ENCODE measurements at regions not wholly inside any gene's neighbourhood (a gene's known extent, or its start where the extent isn't known, plus 50 kb on each side); places are given as distances from the start of the nearest gene placed in this dataset.

DNA sequence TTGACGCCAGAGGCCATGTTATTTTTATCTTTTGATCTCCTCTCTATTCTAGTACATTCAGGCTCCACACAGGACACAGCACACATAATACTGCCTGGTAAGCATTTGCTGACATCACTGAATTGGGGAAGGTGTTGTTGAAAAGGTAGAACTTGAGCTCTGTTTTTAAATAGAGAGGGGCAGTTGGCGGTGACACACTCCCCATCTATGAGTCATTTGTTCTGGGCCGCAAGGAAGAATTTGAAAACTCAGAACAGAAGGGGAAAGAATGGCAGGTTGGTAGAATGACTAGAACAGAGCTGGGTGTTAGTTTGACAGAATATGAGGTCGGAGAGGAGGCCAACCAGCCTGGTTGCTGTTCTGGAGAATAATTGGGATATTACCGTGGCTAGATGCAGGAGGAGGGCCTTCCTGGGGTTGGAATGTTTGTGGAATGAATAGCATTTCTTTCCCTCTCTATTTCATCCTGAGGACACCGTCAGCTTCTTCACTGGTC, 52.1 kb upstream of the ERRFI1 start:
- no peak overlapping the region for H3K27ac Mint-ChIP-seq
- no peak for DNase-seq
- no peaks in the 10 kb centered on the region for H3K9me3 Mint-ChIP-seq
- peaks cover 6% of the 10 kb centered on the region for H3K27me3 Mint-ChIP-seq
- peaks cover 4% of the 10 kb centered on the region for H3K4me1 Mint-ChIP-seq
- POLR2A ChIA-PET: interaction anchor here (1.0 kb wide), 1 partner anchor 19 kb away, joined by 3 read pairs; no protein-coding TSS in a partner anchor
- CTCF ChIA-PET: no interaction called here
- no peak overlapping the region for H3K4me3 Mint-ChIP-seq
- no peaks in the 10 kb centered on the region for H3K36me3 Mint-ChIP-seq (ENCODE audit: low read depth)

DNA sequence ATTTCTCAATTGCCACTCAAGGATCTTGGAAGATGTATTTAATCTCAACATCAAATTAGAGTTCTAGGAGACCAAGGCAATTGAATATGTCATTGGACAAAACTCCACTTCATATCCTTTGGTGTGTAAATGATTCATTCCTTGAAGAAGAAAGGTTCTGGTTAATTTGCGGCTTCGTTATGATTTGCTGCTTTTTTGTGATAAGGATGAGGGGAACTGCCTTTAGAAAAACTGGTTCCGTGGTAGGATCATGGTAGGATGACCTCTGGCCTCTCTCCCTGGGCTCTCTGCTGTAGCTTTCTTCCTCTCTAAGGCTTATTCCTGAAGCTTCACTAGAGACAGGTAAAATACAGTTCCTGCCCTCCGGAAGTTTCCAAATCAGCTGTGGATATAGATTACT, 51.5 kb upstream of the ERRFI1 start:
- CTCF ChIA-PET: interaction anchor here (0.9 kb wide), 1 partner anchor 63 kb away, joined by 3 read pairs; no protein-coding TSS in a partner anchor
- POLR2A ChIA-PET: interaction anchor here (1.0 kb wide), 1 partner anchor 20 kb away, joined by 3 read pairs; no protein-coding TSS in a partner anchor

DNA sequence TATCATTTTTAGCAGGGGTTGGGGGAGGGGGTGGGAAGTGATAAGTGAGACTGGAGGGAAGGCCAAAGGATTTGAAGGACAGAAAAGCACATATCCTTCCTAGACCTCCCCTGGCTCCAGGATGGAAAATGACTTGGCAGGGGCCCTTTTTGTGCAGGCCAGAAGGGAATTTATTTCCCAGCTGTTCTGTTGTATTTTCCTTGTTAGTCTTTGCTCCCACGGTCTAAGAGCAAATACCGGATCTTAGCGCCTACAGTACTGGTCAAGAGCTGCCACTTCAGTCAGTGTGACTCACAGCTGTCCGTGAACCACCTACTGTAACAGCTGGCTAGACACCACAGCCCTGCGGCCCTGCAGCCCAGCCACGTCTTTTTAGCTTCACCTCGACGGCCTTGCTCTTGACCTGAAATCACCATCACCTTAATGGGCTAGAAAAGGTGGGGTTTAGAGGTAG, 51.0 kb upstream of the ERRFI1 start:
- no peak for DNase-seq
- peaks cover 6% of the 10 kb centered on the region for H3K27me3 Mint-ChIP-seq
- H3K9me3 Mint-ChIP-seq: no peaks in the 10 kb centered on the region
- ChIA-PET POLR2A (interaction anchor here (1.0 kb wide), 1 partner anchor 20 kb away, joined by 3 read pairs; no protein-coding TSS in a partner anchor), CTCF (interaction anchor here (0.9 kb wide), 1 partner anchor 62 kb away, joined by 3 read pairs; no protein-coding TSS in a partner anchor)
- H3K4me3 Mint-ChIP-seq: no peak overlapping the region
- peaks cover 4% of the 10 kb centered on the region for H3K4me1 Mint-ChIP-seq
- no peaks in the 10 kb centered on the region for H3K36me3 Mint-ChIP-seq (ENCODE audit: low read depth)
- H3K27ac Mint-ChIP-seq: no peak overlapping the region

More for the DNA sequence above, 51.5 kb upstream of the ERRFI1 start:
- peaks cover 4% of the 10 kb centered on the region for H3K4me1 Mint-ChIP-seq
- no peak overlapping the region for H3K4me3 Mint-ChIP-seq
- peaks cover 6% of the 10 kb centered on the region for H3K27me3 Mint-ChIP-seq
- no peaks in the 10 kb centered on the region for H3K9me3 Mint-ChIP-seq
- no peak overlapping the region for H3K27ac Mint-ChIP-seq
- no peaks in the 10 kb centered on the region for H3K36me3 Mint-ChIP-seq (ENCODE audit: low read depth)
- no peak for DNase-seq

DNA sequence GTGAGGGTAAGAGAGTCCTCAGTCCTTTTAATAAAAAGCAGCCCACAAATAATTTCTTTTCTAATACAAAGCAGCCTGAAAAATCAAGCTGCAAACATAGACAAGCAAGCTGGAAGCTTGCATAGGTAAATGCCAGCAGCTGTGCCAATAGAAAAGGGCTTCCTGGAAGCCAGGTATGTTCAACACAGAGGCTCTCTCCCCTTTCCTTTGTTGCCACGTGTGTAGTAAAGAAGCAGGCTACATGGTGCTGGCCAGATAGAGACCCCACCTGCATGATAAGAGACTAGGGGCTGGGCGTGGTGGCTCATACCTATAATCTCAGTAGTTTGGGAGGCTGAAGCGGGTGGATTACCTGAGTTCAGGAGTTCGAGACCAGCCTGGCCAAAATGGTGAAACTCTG, 50.1 kb upstream of the ERRFI1 start:
- DNase-seq: no peak
- ChIA-PET POLR2A (no interaction called here), CTCF (no interaction called here)
- Mint-ChIP-seq H3K4me1 (peaks cover 4% of the 10 kb centered on the region), H3K36me3 (ENCODE audit: low read depth) (no peaks in the 10 kb centered on the region), H3K9me3 (no peaks in the 10 kb centered on the region), H3K27ac (no peak overlapping the region), H3K27me3 (peaks cover 6% of the 10 kb centered on the region), H3K4me3 (no peak overlapping the region)
